ENCODE measurements at regions not wholly inside any gene's neighbourhood (a gene's known extent, or its start where the extent isn't known, plus 50 kb on each side); places are given as distances from the start of the nearest gene placed in this dataset.

DNA sequence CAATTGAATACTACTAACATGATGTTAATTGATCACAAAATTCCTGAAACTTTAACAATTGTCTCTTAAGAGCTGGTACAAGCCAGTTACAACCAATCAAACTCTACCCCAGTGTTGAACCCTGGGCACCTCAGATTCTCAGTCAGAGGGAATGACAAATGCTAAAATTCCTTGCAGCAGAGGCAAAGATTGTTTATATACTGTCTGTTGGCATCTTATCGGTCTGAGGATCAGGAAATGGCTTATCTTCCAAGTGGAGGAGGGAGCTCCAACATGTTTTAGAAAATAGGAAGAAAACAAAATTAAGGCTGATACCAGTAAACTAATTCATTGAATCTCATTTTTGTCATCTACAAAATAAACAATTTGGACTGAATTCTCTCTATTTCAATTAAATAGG lies 527.8 kb upstream of the ZNF608 start:
- no peak for TF ChIP-seq TCF12 (IDR thresholded peaks at IDR 0.05; ENCODE audit: low read depth)
- TF ChIP-seq, protein P1, sequence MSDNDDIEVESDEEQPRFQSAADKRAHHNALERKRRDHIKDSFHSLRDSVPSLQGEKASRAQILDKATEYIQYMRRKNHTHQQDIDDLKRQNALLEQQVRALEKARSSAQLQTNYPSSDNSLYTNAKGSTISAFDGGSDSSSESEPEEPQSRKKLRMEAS (IDR thresholded peaks at IDR 0.05) = no peak
- no peak for TF ChIP-seq FOXM1 (IDR thresholded peaks at IDR 0.05; ENCODE audit: borderline replicate concordance, low read depth)
- TF ChIP-seq, protein P2, sequence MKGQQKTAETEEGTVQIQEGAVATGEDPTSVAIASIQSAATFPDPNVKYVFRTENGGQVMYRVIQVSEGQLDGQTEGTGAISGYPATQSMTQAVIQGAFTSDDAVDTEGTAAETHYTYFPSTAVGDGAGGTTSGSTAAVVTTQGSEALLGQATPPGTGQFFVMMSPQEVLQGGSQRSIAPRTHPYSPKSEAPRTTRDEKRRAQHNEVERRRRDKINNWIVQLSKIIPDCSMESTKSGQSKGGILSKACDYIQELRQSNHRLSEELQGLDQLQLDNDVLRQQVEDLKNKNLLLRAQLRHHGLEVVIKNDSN (IDR thresholded peaks at IDR 0.05) = no peak
- TF ChIP-seq TEAD4 (IDR thresholded peaks at IDR 0.05) = no peak
- no peak for TF ChIP-seq NFIC (IDR thresholded peaks at IDR 0.05)
- no peak for TF ChIP-seq YY1 (IDR thresholded peaks at IDR 0.05; ENCODE audit: low read depth)
- no peak for TF ChIP-seq EP300 (IDR thresholded peaks at IDR 0.05; ENCODE audit: borderline replicate concordance)
- TF ChIP-seq CREB1 (IDR thresholded peaks at IDR 0.05; ENCODE audit: low read depth) = no peak

DNA sequence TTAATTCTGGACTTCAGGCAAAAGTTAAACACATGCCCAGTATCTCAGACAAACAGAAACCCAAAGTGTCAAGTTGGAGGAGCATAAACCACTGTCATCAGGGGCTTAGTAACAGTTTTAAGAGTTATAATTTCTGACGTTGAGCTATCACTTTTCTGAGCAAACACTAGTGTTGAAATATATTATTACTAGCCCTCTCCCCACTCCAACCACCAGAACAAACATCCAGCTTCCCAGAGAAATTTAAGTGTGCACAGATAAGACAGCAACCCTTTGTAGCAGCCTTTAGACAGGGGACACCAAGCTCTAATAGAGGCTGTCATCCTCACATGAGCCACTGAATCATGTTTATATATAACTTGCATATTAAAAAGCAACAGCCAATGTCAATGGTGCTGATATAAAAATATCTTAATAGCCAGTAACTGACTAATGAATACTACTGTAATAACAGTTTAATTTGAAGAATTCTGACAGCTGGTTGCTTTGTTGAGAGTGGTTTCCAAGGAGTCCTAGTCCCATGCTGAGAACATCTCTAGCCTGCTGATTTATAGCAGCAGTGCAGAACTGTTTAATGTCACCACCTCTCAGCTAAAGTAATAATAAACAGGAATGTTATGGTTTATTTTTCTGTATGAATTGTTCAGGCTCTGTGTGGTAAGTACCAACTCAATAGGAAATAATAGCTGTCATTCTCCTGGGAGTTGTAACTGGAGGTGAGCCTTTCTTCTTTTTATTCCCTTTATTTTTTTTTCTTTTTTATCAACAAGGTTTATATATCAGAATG lies 528.7 kb upstream of the ZNF608 start:
- 0 out of 2 replicates have a peak, but pooled peaks have one; percentile 22 for TF ChIP-seq TEAD4 (IDR thresholded peaks at IDR 0.05)
- no peak for TF ChIP-seq FOXM1 (IDR thresholded peaks at IDR 0.05; ENCODE audit: borderline replicate concordance, low read depth)
- TF ChIP-seq TAF1 (IDR thresholded peaks at IDR 0.05; ENCODE audit: low read depth) = no peak
- TF ChIP-seq, protein P3, sequence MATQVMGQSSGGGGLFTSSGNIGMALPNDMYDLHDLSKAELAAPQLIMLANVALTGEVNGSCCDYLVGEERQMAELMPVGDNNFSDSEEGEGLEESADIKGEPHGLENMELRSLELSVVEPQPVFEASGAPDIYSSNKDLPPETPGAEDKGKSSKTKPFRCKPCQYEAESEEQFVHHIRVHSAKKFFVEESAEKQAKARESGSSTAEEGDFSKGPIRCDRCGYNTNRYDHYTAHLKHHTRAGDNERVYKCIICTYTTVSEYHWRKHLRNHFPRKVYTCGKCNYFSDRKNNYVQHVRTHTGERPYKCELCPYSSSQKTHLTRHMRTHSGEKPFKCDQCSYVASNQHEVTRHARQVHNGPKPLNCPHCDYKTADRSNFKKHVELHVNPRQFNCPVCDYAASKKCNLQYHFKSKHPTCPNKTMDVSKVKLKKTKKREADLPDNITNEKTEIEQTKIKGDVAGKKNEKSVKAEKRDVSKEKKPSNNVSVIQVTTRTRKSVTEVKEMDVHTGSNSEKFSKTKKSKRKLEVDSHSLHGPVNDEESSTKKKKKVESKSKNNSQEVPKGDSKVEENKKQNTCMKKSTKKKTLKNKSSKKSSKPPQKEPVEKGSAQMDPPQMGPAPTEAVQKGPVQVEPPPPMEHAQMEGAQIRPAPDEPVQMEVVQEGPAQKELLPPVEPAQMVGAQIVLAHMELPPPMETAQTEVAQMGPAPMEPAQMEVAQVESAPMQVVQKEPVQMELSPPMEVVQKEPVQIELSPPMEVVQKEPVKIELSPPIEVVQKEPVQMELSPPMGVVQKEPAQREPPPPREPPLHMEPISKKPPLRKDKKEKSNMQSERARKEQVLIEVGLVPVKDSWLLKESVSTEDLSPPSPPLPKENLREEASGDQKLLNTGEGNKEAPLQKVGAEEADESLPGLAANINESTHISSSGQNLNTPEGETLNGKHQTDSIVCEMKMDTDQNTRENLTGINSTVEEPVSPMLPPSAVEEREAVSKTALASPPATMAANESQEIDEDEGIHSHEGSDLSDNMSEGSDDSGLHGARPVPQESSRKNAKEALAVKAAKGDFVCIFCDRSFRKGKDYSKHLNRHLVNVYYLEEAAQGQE (IDR thresholded peaks at IDR 0.05; ENCODE audit: low read depth) = no peak
- no peak for TF ChIP-seq ZBTB7A (IDR thresholded peaks at IDR 0.05; ENCODE audit: low read depth)
- TF ChIP-seq NFIC (IDR thresholded peaks at IDR 0.05) = no peak
- TF ChIP-seq RAD21 (IDR thresholded peaks at IDR 0.05; ENCODE audit: low read depth) = no peak
- peak; percentile 28; the same call in 1 of the 2 replicates for TF ChIP-seq TCF12 (IDR thresholded peaks at IDR 0.05; ENCODE audit: low read depth)
- TF ChIP-seq YY1 (IDR thresholded peaks at IDR 0.05; ENCODE audit: low read depth) = no peak
- no peak for TF ChIP-seq CEBPB (IDR thresholded peaks at IDR 0.05)
- no peak for TF ChIP-seq EP300 (IDR thresholded peaks at IDR 0.05; ENCODE audit: borderline replicate concordance)
- TF ChIP-seq, protein P2 (IDR thresholded peaks at IDR 0.05) = no peak
- TF ChIP-seq, protein P1 (IDR thresholded peaks at IDR 0.05) = no peak
- no peak for TF ChIP-seq EGR1 (IDR thresholded peaks at IDR 0.05)
- TF ChIP-seq CREB1 (IDR thresholded peaks at IDR 0.05; ENCODE audit: low read depth) = no peak

DNA sequence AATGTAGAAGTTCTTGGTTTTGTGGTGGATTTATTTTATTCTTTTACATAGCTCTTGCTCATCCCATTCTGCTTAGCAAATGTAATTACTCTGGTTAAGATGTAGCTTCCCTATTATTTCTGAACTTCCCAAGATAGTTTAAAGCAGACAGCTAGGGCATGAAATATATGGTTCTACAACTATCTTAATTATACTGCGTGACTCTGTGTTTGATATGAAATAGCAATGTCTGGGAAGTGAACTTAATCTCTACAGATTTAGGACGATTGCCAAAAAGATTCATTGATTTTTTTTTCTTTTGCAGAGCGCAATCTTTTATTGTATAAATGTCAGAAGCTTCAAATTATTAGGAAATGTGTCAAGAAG lies 529.3 kb upstream of the ZNF608 start:
- TF ChIP-seq, protein P1 (IDR thresholded peaks at IDR 0.05) = no peak
- TF ChIP-seq NFIC (IDR thresholded peaks at IDR 0.05) (no peak), CEBPB (IDR thresholded peaks at IDR 0.05) (no peak), EP300 (IDR thresholded peaks at IDR 0.05; ENCODE audit: borderline replicate concordance) (no peak), EGR1 (IDR thresholded peaks at IDR 0.05) (no peak), YY1 (IDR thresholded peaks at IDR 0.05; ENCODE audit: low read depth) (no peak), ZBTB7A (IDR thresholded peaks at IDR 0.05; ENCODE audit: low read depth) (no peak), TCF12 (IDR thresholded peaks at IDR 0.05; ENCODE audit: low read depth) (no peak), CREB1 (IDR thresholded peaks at IDR 0.05; ENCODE audit: low read depth) (no peak), TEAD4 (IDR thresholded peaks at IDR 0.05) (no peak), RAD21 (IDR thresholded peaks at IDR 0.05; ENCODE audit: low read depth) (no peak), FOXM1 (IDR thresholded peaks at IDR 0.05; ENCODE audit: borderline replicate concordance, low read depth) (no peak), TAF1 (IDR thresholded peaks at IDR 0.05; ENCODE audit: low read depth) (no peak)
- TF ChIP-seq, protein P3 (IDR thresholded peaks at IDR 0.05; ENCODE audit: low read depth) = no peak

DNA sequence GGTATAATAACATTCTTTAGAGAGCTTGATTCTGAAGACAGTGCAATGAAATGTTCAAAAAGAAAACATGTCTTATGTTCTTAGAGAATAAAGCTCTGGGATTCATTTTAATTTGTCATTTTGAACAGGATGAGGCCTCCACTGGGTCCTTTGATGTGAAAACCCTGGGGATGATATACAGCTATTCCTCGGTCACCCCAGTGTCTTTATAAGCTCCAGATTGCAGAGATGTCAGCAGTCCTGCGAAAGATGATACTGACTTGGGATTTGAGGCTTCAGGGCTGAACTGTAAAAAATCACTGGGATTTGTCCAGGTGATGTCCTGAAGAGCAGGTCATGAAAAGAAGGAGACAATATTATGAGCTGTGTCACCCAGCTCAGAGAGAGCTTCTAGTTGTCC lies 529.7 kb upstream of the ZNF608 start:
- TF ChIP-seq TEAD4 (IDR thresholded peaks at IDR 0.05) (no peak), EP300 (IDR thresholded peaks at IDR 0.05; ENCODE audit: borderline replicate concordance) (no peak), NFIC (IDR thresholded peaks at IDR 0.05) (no peak), RAD21 (IDR thresholded peaks at IDR 0.05; ENCODE audit: low read depth) (no peak), FOXM1 (IDR thresholded peaks at IDR 0.05; ENCODE audit: borderline replicate concordance, low read depth) (no peak), TAF1 (IDR thresholded peaks at IDR 0.05; ENCODE audit: low read depth) (no peak), YY1 (IDR thresholded peaks at IDR 0.05; ENCODE audit: low read depth) (no peak), TCF12 (IDR thresholded peaks at IDR 0.05; ENCODE audit: low read depth) (no peak), ZBTB7A (IDR thresholded peaks at IDR 0.05; ENCODE audit: low read depth) (no peak), CREB1 (IDR thresholded peaks at IDR 0.05; ENCODE audit: low read depth) (no peak), EGR1 (IDR thresholded peaks at IDR 0.05) (no peak), CEBPB (IDR thresholded peaks at IDR 0.05) (no peak)
- TF ChIP-seq, protein P1 (IDR thresholded peaks at IDR 0.05) = no peak
- TF ChIP-seq, protein P2 (IDR thresholded peaks at IDR 0.05) = no peak
- TF ChIP-seq, protein P3 (IDR thresholded peaks at IDR 0.05; ENCODE audit: low read depth) = no peak
